SK-N-SH (cell line): ENCODE measurements at regions not wholly inside any gene's neighbourhood (a gene's known extent, or its start where the extent isn't known, plus 50 kb on each side); places are given as distances from the start of the nearest gene placed in this dataset.

Source experiments
- CTCF ChIA-PET: fragments of 300-600, 350-600 bp; formaldehyde crosslinking; extraction: SDS; loops from one replicate; lab custom pipeline; 2021; lab: Yijun Ruan, JAX
- POLR2A ChIA-PET: fragments of 350-600 bp; sonication (Branson Sonifier 250); formaldehyde crosslinking; extraction: SDS; loops from one replicate; lab custom pipeline; 2020; ENCODE audit warnings: antibody characterized with exemption, inconsistent platforms; lab: Yijun Ruan, JAX
- DNase-seq: peaks from one replicate; pipeline ENCODE4 v3.0.0; 2012
- H2AFZ ChIP-seq: fragments of 200-600 bp; sonication (generic); 2 replicates; pipeline ENCODE4 v1.8.1; 2016; ENCODE audit warnings: antibody characterized with exemption, mild to moderate bottlenecking, low read depth
- H3F3A ChIP-seq: fragments of 200-600 bp; sonication (generic); replicated peaks from 2 replicates; pipeline ENCODE3; 2016; ENCODE audit warnings: antibody characterized with exemption, mild to moderate bottlenecking; ENCODE audit not compliant: insufficient read depth
- H3K27ac ChIP-seq, 2 experiments: fragments of 200-500 bp in 1 of 2; fragments of 200-600 bp in 1 of 2; sonication (Bioruptor generic) in 1 of 2; sonication (generic), shearing (Covaris generic) in 1 of 2; 2 replicates each; pipeline versions ENCODE4 v1.5.1 to v1.6.1; 2014 to 2016; ENCODE audit warnings: low read depth in 2 of 2, inconsistent platforms in 1 of 2, low read length in 1 of 2, mild to moderate bottlenecking in 1 of 2, mixed read lengths in 1 of 2
- H3K27me3 ChIP-seq: fragments of 200-600 bp; sonication (generic), shearing (Covaris generic); 2 replicates; pipeline ENCODE4 v1.6.1; 2016; ENCODE audit warnings: mixed run types; ENCODE audit not compliant: insufficient read depth
- H3K36me3 ChIP-seq, 2 experiments: fragments of 200-500 bp in 1 of 2; fragments of 200-600 bp in 1 of 2; sonication (Bioruptor generic) in 1 of 2; sonication (generic) in 1 of 2; replicated peaks in 1 of 2; 2 replicates each; pipeline versions ENCODE3 to v1.5.1; 2014 to 2016; ENCODE audit warnings: low read length in 1 of 2, mild to moderate bottlenecking in 1 of 2; ENCODE audit not compliant: insufficient read depth in 2 of 2, control insufficient read depth in 1 of 2
- H3K4me1 ChIP-seq, 2 experiments: fragments of 200-500 bp in 1 of 2; fragments of 200-600 bp in 1 of 2; sonication (Bioruptor generic) in 1 of 2; sonication (generic), shearing (Covaris generic) in 1 of 2; 2 replicates each; pipeline versions ENCODE4 v1.5.1 to v1.6.1; 2014 to 2016; ENCODE audit warnings: low read depth in 1 of 2, low read length in 1 of 2, mixed run types in 1 of 2; ENCODE audit not compliant: insufficient read depth in 2 of 2, control insufficient read depth in 1 of 2
- H3K4me2 ChIP-seq: fragments of 200-600 bp; sonication (generic), shearing (Covaris generic); 2 replicates; pipeline ENCODE4 v1.6.1; 2017; ENCODE audit warnings: mixed run types
- H3K4me3 ChIP-seq, 2 experiments: fragments of 200-500 bp in 1 of 2; fragments of 200-600 bp in 1 of 2; sonication (Bioruptor generic) in 1 of 2; sonication (generic), shearing (Covaris generic) in 1 of 2; 2 replicates each; pipeline versions ENCODE4 v1.5.1 to v1.8.1; 2014 to 2016; ENCODE audit warnings: low read depth in 2 of 2, inconsistent platforms in 1 of 2, low read length in 1 of 2, mild to moderate bottlenecking in 1 of 2, mixed read lengths in 1 of 2, moderate library complexity in 1 of 2
- H3K79me2 ChIP-seq: fragments of 200-600 bp; sonication (generic); 2 replicates; pipeline ENCODE4 v1.8.1; 2017; ENCODE audit warnings: mild to moderate bottlenecking; ENCODE audit not compliant: insufficient read depth
- H3K9ac ChIP-seq: fragments of 200-600 bp; sonication (generic); 2 replicates; pipeline ENCODE4 v1.6.1; 2017; ENCODE audit warnings: mixed run types
- H3K9me2 ChIP-seq: fragments of 200-600 bp; sonication (generic); 2 replicates; pipeline ENCODE4 v1.6.1; 2017; ENCODE audit warnings: mixed run types
- H3K9me3 ChIP-seq: fragments of 200-600 bp; sonication (generic); 2 replicates; pipeline ENCODE4 v1.6.1; 2017; ENCODE audit warnings: mixed run types, mild to moderate bottlenecking, moderate library complexity
- H4K20me1 ChIP-seq: fragments of 200-600 bp; sonication (generic); 2 replicates; pipeline ENCODE4 v1.6.1; 2017; ENCODE audit warnings: mild to moderate bottlenecking, mixed run types; ENCODE audit not compliant: insufficient read depth
- CHD2 ChIP-seq: fragments of 150-350 bp; IDR thresholded peaks from 2 replicates; pipeline ENCODE4 v1.6.1; 2018; ENCODE audit warnings: low read length; ENCODE audit not compliant: partially characterized antibody
- ELF1 ChIP-seq: IDR thresholded peaks from 2 replicates; pipeline ENCODE4 v1.4.0; 2012
- EP300 ChIP-seq, 2 experiments: IDR thresholded peaks; 2 replicates each; pipeline versions ENCODE4 v1.4.0 to v1.6.1; 2012; ENCODE audit warnings: borderline replicate concordance in 1 of 2, low read depth in 1 of 2, low read length in 1 of 2
- EZH2phosphoT487 ChIP-seq: fragments of 200-600 bp; sonication (generic); IDR thresholded peaks from 2 replicates; pipeline ENCODE4 v1.6.1; 2017; ENCODE audit warnings: low read depth, mixed run types, mild to moderate bottlenecking, antibody characterized with exemption, moderate library complexity, borderline replicate concordance
- GABPA ChIP-seq: IDR thresholded peaks from 2 replicates; pipeline ENCODE4 v1.4.0; 2012; ENCODE audit warnings: low read depth, mild to moderate bottlenecking
- JUND ChIP-seq: IDR thresholded peaks from 2 replicates; pipeline ENCODE4 v1.4.0; 2012
- POLR2AphosphoS5 ChIP-seq: IDR thresholded peaks from 2 replicates; pipeline ENCODE4 v1.6.1; 2012; ENCODE audit warnings: low read depth, low read length
- RCOR1 ChIP-seq: fragments of 150-350 bp; IDR thresholded peaks from 2 replicates; pipeline ENCODE4 v1.6.1; 2017; ENCODE audit warnings: antibody characterized with exemption, low read length
- RFX5 ChIP-seq: IDR thresholded peaks from 2 replicates; pipeline ENCODE4 v1.6.1; 2012; ENCODE audit warnings: mild to moderate bottlenecking, improper control_type of control experiment, low read length
- RXRA ChIP-seq: IDR thresholded peaks from 2 replicates; pipeline ENCODE4 v1.4.0; 2012; ENCODE audit warnings: low read depth, mild to moderate bottlenecking, borderline replicate concordance
- SMC3 ChIP-seq: IDR thresholded peaks from 2 replicates; pipeline ENCODE4 v1.6.1; 2012; ENCODE audit warnings: low read depth, low read length, improper control_type of control experiment
- TAF1 ChIP-seq: IDR thresholded peaks from 2 replicates; pipeline ENCODE4 v1.6.1; 2012; ENCODE audit warnings: low read depth, mild to moderate bottlenecking, low read length, moderate library complexity, borderline replicate concordance
- TCF12 ChIP-seq: IDR thresholded peaks from 2 replicates; pipeline ENCODE4 v1.4.0; 2012
- TEAD4 ChIP-seq: IDR thresholded peaks from 2 replicates; pipeline ENCODE4 v1.4.0; 2012; ENCODE audit warnings: mild to moderate bottlenecking, borderline replicate concordance; ENCODE audit not compliant: insufficient read depth
- WGBS: methylation state at CpG from one replicate; pipeline ENCODE4 v1.1.6; 2017; ENCODE audit warnings: low lambda C conversion rate; 5-methylcytosine and 5-hydroxymethylcytosine counted together
- TF ChIP-seq, protein P1 (sequence below): fragments of 150-350 bp; IDR thresholded peaks from 2 replicates; pipeline ENCODE4 v1.6.1; 2016; ENCODE audit warnings: mild to moderate bottlenecking, low read depth, low read length
- TF ChIP-seq, protein P2 (sequence below): fragments of 200-600 bp; sonication (generic); IDR thresholded peaks from 2 replicates; pipeline ENCODE4 v1.6.1; 2017; ENCODE audit warnings: antibody characterized with exemption, mild to moderate bottlenecking, moderate library complexity
- TF ChIP-seq, protein P3 (sequence below): IDR thresholded peaks from 2 replicates; pipeline ENCODE4; 2012

DNA sequence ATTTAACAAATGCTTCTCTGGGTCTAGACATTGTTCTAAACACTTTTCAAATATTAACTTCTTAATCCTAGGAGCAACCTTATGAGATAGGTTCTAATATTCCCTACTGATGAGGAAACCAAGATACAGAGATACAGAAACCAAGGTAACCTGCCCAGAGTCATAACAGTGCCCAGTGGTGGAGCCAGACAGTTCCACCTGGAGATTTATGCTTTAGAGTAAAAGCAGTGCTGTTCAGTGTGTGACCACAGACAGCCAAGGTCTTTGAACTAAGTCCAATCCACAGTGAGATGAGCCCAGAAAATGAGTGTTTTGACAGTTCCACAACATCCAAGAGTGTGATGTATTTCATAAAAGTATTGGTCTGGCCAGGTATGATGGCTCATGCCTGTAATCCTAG lies 105.2 kb upstream of the UMPS start:
- DNase-seq = no peak
- Histone ChIP-seq H2AFZ (no peak overlapping the region), H3K9ac (no peak overlapping the region), H3K4me3 (no peak overlapping the region), H3K4me2 (no peak overlapping the region)
- POLR2A ChIA-PET = no interaction called here
- no peak for TF ChIP-seq ELF1
- no peak for TF ChIP-seq RXRA
- no peak for TF ChIP-seq TEAD4
- TF ChIP-seq TAF1 = no peak
- TF ChIP-seq RCOR1 = no peak
- TF ChIP-seq, protein P1, sequence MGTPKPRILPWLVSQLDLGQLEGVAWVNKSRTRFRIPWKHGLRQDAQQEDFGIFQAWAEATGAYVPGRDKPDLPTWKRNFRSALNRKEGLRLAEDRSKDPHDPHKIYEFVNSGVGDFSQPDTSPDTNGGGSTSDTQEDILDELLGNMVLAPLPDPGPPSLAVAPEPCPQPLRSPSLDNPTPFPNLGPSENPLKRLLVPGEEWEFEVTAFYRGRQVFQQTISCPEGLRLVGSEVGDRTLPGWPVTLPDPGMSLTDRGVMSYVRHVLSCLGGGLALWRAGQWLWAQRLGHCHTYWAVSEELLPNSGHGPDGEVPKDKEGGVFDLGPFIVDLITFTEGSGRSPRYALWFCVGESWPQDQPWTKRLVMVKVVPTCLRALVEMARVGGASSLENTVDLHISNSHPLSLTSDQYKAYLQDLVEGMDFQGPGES = no peak
- TF ChIP-seq, protein P2, sequence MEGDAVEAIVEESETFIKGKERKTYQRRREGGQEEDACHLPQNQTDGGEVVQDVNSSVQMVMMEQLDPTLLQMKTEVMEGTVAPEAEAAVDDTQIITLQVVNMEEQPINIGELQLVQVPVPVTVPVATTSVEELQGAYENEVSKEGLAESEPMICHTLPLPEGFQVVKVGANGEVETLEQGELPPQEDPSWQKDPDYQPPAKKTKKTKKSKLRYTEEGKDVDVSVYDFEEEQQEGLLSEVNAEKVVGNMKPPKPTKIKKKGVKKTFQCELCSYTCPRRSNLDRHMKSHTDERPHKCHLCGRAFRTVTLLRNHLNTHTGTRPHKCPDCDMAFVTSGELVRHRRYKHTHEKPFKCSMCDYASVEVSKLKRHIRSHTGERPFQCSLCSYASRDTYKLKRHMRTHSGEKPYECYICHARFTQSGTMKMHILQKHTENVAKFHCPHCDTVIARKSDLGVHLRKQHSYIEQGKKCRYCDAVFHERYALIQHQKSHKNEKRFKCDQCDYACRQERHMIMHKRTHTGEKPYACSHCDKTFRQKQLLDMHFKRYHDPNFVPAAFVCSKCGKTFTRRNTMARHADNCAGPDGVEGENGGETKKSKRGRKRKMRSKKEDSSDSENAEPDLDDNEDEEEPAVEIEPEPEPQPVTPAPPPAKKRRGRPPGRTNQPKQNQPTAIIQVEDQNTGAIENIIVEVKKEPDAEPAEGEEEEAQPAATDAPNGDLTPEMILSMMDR = no peak
- no peak for TF ChIP-seq EZH2phosphoT487
- TF ChIP-seq, all 33 proteins: peak for 0
- H3F3A ChIP-seq = peaks cover 2% of the 10 kb centered on the region
- no peak overlapping the region for H3K27ac ChIP-seq
- H3K9me2 ChIP-seq = no peaks in the 10 kb centered on the region
- CTCF ChIA-PET = no interaction called here
- H3K27me3 ChIP-seq = no peaks in the 10 kb centered on the region
- peaks cover 0 to 3% of the 10 kb centered on the region in 2 experiments; a peak in 1 of 4 replicates for H3K4me1 ChIP-seq
- no peaks in the 10 kb centered on the region for H3K36me3 ChIP-seq
- no peaks in the 10 kb centered on the region for H3K79me2 ChIP-seq
- H3K9me3 ChIP-seq = no peaks in the 10 kb centered on the region
- H4K20me1 ChIP-seq = no peaks in the 10 kb centered on the region

DNA sequence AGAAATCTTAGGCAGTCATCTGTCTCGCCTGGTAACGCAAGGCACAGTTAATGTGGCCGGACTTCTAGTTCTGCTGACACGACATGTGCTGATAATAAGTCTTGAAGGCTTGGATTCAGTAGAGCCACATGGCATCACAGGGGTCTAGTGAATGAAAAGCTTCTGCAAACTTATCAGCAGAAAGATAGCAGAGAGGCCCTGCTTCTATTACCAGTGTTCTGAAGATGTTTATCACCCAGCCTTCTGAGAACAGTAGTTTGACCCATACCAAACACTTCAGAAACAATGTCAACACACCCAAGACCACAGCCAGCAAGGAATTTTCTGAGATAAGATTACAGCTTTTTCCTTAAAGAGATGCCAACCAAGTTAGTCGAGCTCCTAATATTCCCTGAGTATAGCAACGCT lies 102.7 kb upstream of the UMPS start:
- Histone ChIP-seq H3K4me3 (no peak overlapping the region), H3K9me3 (no peaks in the 10 kb centered on the region), H3K9ac (no peak overlapping the region), H3F3A (peaks cover 2% of the 10 kb centered on the region), H3K27me3 (no peaks in the 10 kb centered on the region), H3K27ac (no peak overlapping the region), H3K79me2 (no peaks in the 10 kb centered on the region), H2AFZ (no peak overlapping the region), H3K4me1 (peaks cover 0 to 3% of the 10 kb centered on the region in 2 experiments; a peak in 1 of 4 replicates), H3K4me2 (no peak overlapping the region), H4K20me1 (no peaks in the 10 kb centered on the region), H3K36me3 (no peaks in the 10 kb centered on the region), H3K9me2 (no peaks in the 10 kb centered on the region)
- DNase-seq = no peak
- ChIA-PET CTCF (interaction anchor here (1.0 kb wide), 1 partner anchor 13 kb away, joined by 3 read pairs; no protein-coding TSS in a partner anchor), POLR2A (no interaction called here)
- WGBS = 76% methylated on average over 6 of the region's 6 CpGs
- TF ChIP-seq, protein P2 = no peak
- TF ChIP-seq TEAD4 = no peak
- no peak for TF ChIP-seq SMC3
- no peak for TF ChIP-seq JUND
- no peak for TF ChIP-seq RFX5
- no peak for TF ChIP-seq POLR2AphosphoS5
- TF ChIP-seq, protein P3, sequence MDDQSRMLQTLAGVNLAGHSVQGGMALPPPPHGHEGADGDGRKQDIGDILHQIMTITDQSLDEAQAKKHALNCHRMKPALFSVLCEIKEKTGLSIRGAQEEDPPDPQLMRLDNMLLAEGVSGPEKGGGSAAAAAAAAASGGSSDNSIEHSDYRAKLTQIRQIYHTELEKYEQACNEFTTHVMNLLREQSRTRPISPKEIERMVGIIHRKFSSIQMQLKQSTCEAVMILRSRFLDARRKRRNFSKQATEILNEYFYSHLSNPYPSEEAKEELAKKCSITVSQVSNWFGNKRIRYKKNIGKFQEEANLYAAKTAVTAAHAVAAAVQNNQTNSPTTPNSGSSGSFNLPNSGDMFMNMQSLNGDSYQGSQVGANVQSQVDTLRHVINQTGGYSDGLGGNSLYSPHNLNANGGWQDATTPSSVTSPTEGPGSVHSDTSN = no peak
- TF ChIP-seq TAF1 = no peak
- no peak for TF ChIP-seq GABPA
- TF ChIP-seq TCF12 = no peak
- TF ChIP-seq EP300 (IDR thresholded peaks at IDR 0.05; ENCODE audit: borderline replicate concordance in 1 of 2, low read depth in 1 of 2, low read length in 1 of 2) = no peak
- TF ChIP-seq CHD2 = no peak
